ENCODE measurements at regions not wholly inside any gene's neighbourhood (a gene's known extent, or its start where the extent isn't known, plus 50 kb on each side); places are given as distances from the start of the nearest gene placed in this dataset.

GRCh38 chr3:147930232-147930807 is 521.2 kb downstream of the ZIC1 start:
- Histone ChIP-seq H3K9me3 (ENCODE audit: control insufficient read depth, insufficient read depth, low read length) (no peaks in the 10 kb centered on the region), H2AK9ac (replicated peaks; ENCODE audit: low read depth, low read length, poor library complexity) (peak overlapping the region; percentile 9), H4K91ac (ENCODE audit: insufficient read depth, low read depth, low read length) (no peak overlapping the region), H3K18ac (ENCODE audit: low read depth, low read length) (no peak overlapping the region), H3K9ac (ENCODE audit: low read depth, low read length) (no peak overlapping the region), H4K5ac (ENCODE audit: low read depth, low read length) (no peak overlapping the region), H3K79me1 (ENCODE audit: low read depth in 1 of 2, low read length in 2 of 2) (no peaks in the 10 kb centered on the region), H3K9me1 (ENCODE audit: insufficient read depth, low read length) (no peaks in the 10 kb centered on the region), H3K56ac (ENCODE audit: extremely low read depth, insufficient read depth, low read length) (no peak overlapping the region), H3K23ac (ENCODE audit: low read depth, low read length) (0 out of 2 replicates have a peak overlapping the region, but pooled peaks have one; percentile 38), H3K4me1 (ENCODE audit: control insufficient read depth, insufficient read depth, low read length) (no peaks in the 10 kb centered on the region; the same call in 1 of the 2 replicates), H3K27ac (ENCODE audit: insufficient read depth, low read length) (no peak overlapping the region), H3K36me3 (ENCODE audit: control insufficient read depth, insufficient read depth, low read length) (no peaks in the 10 kb centered on the region), H2AFZ (replicated peaks; ENCODE audit: low read length, poor library complexity) (peak overlapping the region; percentile 61), H2BK20ac (ENCODE audit: low read depth, low read length) (no peak overlapping the region), H3K27me3 (ENCODE audit: control insufficient read depth, insufficient read depth, low read length) (no peaks in the 10 kb centered on the region), H4K20me1 (ENCODE audit: insufficient read depth, low read length) (no peaks in the 10 kb centered on the region), H3K4me2 (ENCODE audit: low read depth, low read length) (peak overlapping the region; percentile 7; the same call in 1 of the 2 replicates), H2BK5ac (ENCODE audit: low read depth, low read length, poor library complexity, severe bottlenecking) (no peak overlapping the region), H3K14ac (replicated peaks; ENCODE audit: low read depth, low read length) (peak overlapping the region; percentile 51; the same call in 1 of the 2 replicates), H2BK15ac (ENCODE audit: low read depth, low read length) (no peak overlapping the region), H4K8ac (ENCODE audit: low read depth in 2 of 2, low read length in 2 of 2) (no peak overlapping the region; a peak in 1 of 4 replicates), H2AK5ac (ENCODE audit: low read depth, low read length) (no peak overlapping the region), H3K4ac (ENCODE audit: low read depth, low read length) (no peak overlapping the region), H3K4me3 (ENCODE audit: insufficient read depth, low read depth, low read length) (no peak overlapping the region), H2BK120ac (ENCODE audit: low read depth, low read length) (peak overlapping the region; percentile 40)
- no TSS peak for BruUV-seq (replicated peaks)
- dilution Hi-C loops (cut with HindIII; ENCODE audit: low sequenced_read_pairs, unreplicated experiment): no loop called here
- peak; percentile 60 for ATAC-seq (ENCODE audit: low read depth)
- in situ Hi-C loops (cut with MboI; ENCODE audit: low sequenced_read_pairs): loop anchor here (25.0 kb wide), 1 partner anchor 1007 kb away; no protein-coding TSS in a partner anchor
- no CpG with 5 or more reads among the region's 4 CpGs for WGBS, 2 experiments (ENCODE audit: extremely low coverage in 2 of 2, insufficient read length in 1 of 2)
- peak; percentile 59 for DNase-seq
- intact Hi-C loops (cut with micrococcal nuclease): no loop called here
- POLR2A ChIA-PET (ENCODE audit: unreplicated experiment): no interaction called here
- peak; percentile 23; the same call in 1 of the 2 replicates for TF ChIP-seq CEBPB (IDR thresholded peaks at IDR 0.05; ENCODE audit: low read depth, low read length)
- peak; percentile 49 for TF ChIP-seq NFE2L2 (IDR thresholded peaks at IDR 0.05; ENCODE audit: low read depth, low read length)
- TF ChIP-seq USF2 (IDR thresholded peaks at IDR 0.05; ENCODE audit: low read depth, low read length): no peak
- TF ChIP-seq RFX5 (IDR thresholded peaks at IDR 0.05; ENCODE audit: low read depth, low read length): no peak
- CTCF ChIA-PET: interaction anchor here (0.6 to 1.1 kb wide), 3 partner anchors 14 to 1129 kb away, joined by 4 to 5 read pairs (median 5); no protein-coding TSS in a partner anchor

Measured in IMR-90 (cell line).